Endothelial cell of hepatic sinusoid (primary cell): ENCODE measurements at regions not wholly inside any gene's neighbourhood (a gene's known extent, or its start where the extent isn't known, plus 50 kb on each side); places are given as distances from the start of the nearest gene placed in this dataset.

Experiments used
- in situ Hi-C: cut with HindIII; loops from 2 replicates; pipeline ENCODE4 v1.10.0; 2017; ENCODE audit warnings: low sequenced_read_pairs

DNA sequence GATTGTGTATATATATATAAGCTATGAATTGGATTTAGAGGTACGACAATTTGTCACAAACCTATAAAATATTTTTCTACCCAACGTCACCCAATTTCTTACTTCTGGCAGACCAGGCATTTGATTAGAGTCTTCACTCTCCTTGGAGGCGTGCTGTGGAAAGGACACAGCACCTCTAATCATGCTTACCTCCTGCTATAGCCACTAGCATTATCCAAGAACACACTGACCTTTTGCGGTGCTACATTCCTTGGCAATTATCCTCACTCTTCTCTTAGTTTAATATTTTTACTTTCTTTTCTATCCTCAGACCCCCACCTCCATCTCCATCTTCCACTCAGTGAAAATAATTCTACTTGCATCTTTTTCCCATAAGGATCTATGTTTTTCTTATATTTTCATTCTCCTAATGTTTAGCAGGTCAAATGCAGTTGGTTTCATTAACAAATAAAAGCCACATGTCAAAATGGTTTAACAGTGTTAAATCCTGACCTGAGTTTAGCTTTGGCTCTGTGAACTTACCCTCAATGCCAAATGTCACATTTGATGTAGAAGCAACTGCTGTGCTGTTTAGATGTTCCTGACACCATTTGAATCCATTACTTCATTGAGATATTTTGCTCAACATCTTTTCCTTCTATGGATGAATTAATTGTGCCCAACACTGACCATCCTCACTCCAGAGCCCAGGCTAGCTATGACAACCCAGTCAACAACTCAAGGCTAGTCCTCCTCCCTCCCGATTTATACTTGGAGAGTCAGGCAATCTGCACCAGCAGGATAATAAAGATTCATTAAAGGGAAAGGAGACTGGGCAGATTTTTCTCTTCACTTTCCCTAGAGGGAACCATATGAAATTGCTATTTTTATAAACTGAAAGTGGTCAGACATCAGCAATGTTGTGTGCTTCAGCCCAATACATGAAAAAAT is 240.5 kb downstream of the MREG start:
- in situ Hi-C loops: no loop called here

DNA sequence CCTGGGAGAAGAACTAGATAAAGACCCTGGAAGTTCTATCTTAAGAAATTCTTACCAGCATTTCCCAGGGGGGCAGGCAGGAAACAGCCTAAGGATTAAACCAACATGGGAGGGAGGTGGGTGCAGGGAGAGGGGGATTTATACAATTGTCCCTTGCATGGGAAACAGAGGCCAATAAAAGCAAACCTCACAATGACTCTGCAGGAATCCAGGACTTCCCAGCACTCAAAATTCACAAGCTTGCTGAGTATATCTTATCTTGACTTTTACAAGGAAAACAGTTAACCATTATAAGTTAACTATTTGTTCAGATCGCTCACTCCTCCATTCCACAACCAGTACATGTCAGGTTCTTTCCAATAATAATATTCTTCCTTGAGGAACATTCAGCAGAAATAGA is 241.3 kb downstream of the MREG start:
- in situ Hi-C loops: no loop called here

DNA sequence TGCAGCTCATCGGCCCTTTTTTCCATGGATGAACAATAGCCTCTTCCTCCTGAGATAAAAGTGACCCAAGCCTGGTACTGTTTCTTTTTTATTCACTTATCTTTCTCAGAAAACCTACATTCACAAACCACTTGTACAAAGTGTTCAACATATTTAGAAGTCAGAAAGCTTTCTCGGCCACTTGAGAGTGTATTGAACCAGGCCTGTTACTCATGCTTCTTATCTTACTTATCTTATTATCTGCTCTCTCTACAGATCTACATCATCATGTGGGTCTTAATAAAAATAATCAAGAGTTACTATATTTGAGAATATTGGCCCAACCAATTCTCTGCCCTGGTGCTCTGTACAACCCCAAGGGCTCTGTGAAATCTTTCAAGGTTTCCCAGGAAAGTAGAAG is 242.1 kb downstream of the MREG start:
- in situ Hi-C loops: no loop called here

DNA sequence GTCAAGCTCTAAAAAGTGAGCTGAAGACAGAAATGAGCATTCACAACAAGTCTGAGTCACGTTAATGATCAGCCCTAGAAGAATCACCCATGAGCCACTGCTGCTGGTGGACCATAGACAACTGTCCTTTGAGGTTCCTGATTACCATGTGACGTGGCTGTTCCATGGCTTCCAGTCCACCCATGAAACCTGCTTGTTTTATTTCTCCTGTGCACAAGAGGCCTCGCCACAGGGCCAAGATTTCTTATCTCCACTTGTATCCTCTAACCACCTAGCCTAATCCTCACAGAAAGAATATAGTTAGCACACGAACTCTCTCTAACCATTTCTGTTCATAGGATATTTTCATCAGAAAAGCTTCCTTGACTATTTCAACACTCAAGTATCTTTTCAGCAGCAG is 242.7 kb downstream of the MREG start:
- in situ Hi-C loops: no loop called here

DNA sequence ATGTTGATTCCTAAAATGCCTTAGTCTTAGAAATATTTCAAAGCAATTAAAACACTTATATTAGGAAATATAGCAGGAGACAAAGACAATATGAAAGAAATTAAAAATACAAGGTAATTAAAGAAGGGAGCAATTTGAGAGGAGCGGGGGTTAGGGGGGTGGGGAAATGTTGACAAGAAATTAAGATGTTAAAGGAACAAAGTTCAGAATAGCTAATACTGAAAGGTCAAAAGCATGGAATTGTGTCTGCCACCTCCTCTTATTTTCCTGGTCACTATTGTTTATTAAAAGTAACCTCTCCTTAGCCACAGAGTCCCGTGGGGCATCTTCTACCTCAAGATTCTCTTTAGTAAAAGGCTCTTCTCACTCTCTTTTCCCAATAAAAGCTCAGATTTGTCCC is 244.1 kb downstream of the MREG start:
- in situ Hi-C loops: no loop called here

DNA sequence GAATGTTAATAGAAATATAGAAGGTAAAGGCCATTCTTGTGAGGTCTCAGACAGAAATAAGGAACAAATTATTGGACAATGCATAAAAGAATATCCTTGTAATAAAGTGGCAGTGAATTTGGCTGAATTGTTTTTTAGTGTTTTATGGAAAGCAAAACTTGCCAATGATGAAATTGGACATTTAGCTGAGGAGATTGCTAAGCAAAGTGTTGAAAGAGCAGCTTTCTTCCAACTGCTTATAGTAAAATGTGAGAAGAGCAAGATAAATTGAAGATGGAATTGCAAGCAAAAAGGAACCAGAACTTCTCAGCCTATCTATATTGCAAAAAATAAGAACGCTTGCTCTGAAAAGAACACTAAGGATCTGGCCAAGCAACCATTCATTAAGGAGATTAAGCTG is 245.7 kb downstream of the MREG start:
- in situ Hi-C loops: no loop called here

DNA sequence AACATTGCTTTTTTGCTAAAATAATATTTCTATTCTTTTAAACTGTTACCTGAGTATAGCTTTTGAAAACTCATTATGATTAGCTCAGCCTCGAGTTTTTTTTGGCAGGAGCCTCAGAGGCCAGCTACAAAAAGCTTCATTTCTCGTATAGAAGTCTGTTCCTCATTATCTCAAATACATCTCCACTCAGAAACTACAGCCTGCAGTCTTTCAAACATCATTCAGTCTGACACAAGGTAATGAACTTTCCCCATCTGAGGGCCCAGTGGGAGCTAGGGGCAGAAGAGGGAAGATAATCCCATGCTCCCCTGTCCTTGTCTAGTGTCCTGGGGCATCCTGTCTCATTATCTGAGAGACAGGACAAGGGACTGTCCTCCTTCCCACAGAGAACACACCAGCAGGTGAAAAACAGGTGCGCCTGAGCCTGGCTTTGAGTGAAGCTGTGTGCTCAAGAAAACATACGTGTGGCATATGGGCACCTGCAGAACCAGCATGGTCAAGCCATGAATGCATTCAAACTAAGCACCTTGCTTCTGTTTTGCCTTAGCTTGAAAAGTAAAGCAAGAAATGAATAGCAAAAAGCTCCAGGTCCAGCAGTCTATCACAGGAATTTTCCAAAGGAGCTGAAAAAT is 247.5 kb downstream of the MREG start:
- in situ Hi-C loops: no loop called here

DNA sequence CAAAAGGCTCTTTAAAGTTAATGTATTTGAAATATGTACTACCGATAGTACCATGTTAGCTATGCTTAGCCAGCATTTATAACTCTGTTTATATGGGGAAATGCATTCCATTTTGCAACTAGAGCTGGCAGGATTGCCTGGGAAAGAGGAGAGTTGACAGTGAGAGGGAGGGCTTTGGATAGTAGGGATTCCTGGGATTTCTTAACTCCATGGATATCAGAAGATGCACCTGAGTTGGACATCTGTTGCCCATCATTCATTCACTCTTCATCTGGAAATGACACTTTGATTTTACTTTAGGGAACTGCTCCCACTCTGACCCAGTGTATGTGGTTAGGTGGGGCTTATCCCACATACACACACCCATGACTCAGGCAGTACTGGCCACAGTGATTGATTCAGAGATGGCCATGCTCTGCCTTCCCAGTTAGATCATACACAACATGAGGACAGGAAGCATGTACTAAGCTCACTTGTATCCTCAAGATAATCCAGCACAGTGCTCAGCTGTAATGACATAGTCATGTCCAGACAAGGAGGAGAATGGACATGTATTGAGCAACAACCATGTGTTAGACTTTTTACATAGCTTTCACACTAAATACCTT is 248.8 kb downstream of the MREG start:
- in situ Hi-C loops: no loop called here

DNA sequence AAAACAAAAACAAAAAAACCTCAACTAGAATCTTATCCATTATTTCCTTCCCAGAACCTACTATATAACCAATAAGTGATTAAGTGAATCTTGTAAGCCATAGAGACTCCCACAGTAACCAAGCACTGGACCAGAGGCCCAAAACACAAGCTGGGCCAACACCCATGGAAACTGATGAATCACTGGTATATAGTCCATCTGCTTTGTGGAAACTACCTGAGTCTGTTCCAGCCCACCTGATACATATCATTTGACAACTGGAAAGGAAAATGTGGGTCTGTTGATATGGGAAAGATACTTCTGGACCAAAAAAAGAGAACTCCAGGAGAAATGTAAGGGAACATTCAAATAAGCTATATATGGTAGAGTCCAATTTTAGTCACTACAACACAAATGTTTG is 252.8 kb downstream of the MREG start:
- in situ Hi-C loops: no loop called here

DNA sequence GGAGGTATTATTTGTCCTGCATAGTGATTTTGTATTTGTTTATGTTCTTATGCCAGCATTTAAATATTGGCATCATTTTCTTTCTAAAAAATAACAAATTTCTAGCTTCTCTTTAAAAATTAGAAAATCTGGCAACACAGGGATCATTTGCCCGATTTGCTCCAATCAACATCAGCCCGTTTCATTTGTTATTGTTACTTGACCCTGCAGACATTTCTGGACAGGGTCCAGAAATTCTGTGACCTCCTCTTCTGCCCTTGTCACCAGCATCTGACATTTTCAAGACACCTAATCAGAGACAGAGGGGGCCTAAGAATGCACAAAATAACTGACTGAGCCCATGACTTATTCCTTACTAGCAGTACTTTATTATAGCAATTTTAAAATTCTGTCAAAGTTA is 253.3 kb downstream of the MREG start:
- in situ Hi-C loops: no loop called here

DNA sequence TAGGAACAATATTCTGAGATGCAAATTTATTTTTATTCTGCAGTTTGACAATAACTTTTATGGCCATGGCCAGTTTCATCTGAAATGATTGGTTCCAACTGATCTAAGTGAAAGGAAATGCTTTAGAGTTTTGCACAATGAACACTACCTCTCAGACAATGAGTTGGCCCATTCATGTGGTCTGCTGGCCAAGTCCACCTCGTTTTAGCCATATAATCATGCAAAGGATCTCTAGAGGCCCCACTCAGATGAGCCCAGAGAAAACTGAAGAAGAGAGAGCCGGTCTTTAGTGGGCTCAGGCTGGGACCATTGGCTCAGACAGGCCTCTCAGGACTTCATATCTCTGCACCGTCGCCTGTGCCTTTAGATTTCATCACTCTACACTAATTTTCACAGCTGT is 254.7 kb downstream of the MREG start:
- in situ Hi-C loops: no loop called here

DNA sequence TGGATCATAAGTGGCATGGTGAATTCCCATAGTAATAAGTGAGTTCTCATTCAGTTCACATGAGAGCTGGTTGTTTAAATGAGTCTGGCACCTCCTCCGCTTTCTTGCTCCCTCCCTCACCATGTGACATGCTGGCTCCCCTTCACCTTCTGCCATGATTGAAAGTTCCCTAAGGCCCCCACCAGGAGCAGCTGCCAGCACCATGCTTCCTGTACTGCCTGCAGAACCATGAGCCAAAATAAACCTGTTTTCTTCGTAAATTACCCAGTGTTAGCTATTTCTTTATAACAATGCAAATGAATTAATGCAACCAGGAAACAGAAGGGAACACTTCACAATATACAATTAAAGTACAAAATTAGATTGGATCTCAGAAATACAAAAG is 257.0 kb downstream of the MREG start:
- in situ Hi-C loops: no loop called here

DNA sequence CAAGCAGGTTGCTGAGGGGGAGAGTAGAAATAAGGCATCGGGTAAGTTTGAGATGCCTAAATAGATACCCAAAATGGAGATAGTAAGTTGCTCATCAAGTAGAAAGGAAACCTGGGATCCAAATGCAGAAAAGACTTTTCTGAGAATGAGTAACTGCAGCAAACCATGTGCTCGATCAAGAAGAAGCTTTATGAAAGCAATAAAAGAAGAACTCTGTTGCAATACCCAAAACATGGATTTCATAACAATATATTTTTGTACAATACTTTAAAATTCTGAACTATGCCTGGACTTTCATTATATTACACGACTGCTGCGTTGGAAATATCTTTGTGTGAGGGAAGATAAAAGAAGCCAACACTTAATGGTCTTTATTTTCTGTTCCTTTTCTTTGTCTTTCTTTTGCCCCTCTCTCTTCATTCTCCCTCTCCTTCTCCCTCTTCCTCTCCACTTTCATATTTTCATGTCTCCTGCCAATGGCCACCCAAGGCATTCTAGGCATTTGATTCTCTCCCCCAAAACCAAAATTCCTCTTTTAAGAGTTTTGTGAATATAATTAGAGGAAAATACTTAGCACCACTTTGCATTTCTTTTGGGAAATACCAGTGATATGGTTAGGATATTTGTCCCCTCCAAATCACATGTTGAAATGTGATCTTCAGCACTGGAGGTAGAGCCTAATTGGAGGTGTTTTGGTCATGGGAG is 257.6 kb downstream of the MREG start:
- in situ Hi-C loops: no loop called here

DNA sequence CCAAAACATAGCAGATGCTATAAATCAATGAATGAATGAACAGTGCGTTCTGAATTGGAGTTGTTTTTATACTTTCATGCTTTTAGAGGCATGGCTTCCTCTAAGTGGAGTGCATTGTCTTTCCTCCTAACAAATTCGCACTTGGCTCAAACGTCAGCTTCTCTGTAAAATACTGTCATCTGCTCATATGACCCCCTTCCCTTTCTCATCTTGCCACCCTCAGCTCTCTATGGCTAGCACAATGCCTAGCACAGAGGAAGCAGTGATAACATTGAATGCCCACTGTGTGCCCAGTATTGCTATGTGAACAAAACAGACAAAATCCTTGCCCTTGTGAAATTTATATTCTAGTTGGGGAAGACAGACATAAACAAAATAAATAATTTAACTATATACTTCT is 258.8 kb downstream of the MREG start:
- in situ Hi-C loops: no loop called here

DNA sequence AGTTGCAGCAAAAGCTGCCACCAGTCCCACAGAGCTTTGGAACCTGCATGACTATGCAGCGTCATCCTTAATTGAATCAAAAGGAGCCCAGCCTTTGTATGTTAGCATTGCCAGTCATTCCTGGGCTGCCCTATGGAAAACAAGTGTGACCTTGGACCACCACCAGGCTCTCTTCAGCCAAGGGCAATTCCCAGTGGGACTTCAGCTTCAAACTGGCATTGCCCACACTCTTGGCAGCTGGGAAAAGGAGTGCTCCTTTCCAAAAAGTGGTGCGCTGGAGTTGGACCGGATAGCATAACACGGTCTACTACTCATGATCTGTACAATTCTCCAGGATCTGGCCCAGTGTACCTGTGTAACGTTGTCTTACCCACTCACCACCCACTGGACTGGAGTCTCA is 259.5 kb downstream of the MREG start:
- in situ Hi-C loops: no loop called here

DNA sequence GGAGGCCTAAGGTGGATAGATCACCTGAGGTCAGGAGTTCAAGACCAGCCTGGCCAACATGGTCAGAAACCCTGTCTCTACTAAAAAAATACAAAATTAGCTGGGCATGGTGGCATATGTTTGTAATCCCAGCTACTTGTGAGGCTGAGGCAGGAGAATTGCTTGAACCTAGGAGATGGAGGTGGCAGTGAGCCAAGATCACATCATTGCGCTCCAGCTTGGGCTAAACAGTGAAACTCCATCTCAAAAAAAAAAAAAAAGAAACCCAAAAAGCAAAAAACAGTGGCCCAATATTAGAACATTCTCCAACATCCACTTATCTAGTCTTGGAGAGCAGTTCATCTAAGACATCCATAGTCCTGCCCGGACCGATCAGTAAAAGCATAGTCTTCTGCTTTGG is 260.4 kb downstream of the MREG start:
- in situ Hi-C loops: no loop called here

DNA sequence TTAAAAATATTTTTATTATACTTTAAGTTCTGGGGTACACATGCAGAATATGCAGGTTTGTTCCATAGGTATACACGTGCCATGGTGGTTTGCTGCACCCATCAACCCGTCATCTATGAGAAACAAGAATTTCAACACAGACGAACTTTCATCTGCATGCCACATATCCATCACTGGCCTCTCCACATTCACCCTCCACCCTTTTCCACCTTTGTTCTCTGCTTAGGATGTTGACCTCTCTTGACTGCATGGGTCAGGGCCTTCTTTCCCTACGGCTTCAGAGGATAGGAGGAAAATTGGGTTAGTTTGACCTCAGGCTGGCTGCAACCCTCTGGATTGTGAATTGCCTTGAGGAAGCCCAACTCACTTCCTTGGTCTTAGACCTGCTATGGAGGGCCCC is 260.9 kb downstream of the MREG start:
- in situ Hi-C loops: no loop called here

DNA sequence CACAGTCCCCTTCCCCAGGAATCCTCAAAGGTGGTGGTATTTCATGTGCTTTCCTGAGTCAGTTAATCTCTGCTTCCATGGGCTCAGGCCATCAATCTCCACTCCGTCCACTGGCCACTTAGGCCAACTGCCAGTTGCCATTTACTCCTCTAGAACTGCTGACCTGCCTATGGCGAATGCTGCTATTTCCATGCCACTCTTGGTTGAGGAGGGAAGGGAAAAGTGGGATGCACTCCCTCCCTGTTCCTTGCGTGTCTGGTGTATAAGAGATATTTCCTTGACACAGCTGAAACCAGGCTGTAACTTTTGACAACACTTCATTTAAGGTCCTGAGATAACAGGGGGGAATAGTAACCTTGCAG is 261.5 kb downstream of the MREG start:
- in situ Hi-C loops: no loop called here

DNA sequence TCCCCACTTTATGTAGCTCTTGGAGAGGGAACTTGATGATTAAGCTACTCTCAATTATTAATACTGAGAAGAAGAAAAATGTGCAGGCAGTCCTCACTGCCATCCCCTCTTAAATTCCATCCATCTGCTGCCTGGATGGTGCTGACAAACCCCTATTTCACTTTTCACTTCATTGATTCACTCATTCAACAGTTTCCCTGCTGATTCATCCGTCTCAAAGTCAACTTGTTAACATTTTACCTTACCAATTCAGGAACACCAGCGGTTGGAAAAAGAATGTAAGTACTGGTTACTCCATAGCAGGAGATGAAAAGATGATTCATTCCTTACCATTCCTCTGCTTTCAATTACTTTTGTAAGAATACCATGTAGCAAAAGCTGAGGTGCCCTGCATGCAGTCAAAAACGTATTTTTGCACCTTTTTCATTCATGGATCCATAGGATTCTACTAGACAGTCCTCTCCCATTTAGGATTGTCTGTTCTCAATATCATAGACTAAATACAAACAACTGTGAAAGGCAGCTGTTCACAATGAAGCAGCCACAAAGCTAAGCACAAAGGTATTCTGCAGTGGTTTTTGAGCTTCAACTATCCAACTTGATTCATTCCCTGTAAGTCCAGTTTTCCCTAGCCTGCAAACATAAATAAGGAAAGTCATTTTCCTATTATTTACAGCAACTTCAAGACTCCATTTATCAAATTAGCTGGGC is 262.0 kb downstream of the MREG start:
- in situ Hi-C loops: no loop called here

DNA sequence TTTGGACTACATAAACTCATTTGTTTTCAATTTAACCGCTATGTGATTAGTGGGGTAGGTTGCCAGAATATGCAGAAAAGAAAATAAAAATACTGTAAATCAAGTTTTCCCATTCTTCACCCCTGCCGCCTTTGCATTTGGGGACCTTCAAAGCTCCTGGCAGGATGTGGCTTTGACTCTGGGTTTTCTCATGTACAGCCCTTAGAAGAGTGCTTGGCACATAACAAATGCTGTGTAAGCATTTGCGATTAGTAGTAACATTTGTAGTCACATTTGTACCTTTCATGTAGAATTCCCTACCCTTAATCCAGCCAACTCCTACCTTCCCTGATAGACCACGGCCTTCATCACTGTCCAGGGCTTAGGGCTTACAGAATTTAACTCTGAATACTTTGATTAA is 262.6 kb downstream of the MREG start:
- in situ Hi-C loops: no loop called here
